ENCODE measurements at regions not wholly inside any gene's neighbourhood (a gene's known extent, or its start where the extent isn't known, plus 50 kb on each side); places are given as distances from the start of the nearest gene placed in this dataset.

- H3K36me3 ChIP-seq (ENCODE audit: control insufficient read depth, insufficient read depth, low read length) = no peaks in the 10 kb centered on the region
- H3K27ac ChIP-seq (ENCODE audit: low read length) = no peak overlapping the region
- no peaks in the 10 kb centered on the region for H3K4me1 ChIP-seq (ENCODE audit: control insufficient read depth, insufficient read depth, low read length)
- peaks cover 7% of the 10 kb centered on the region for H3K27me3 ChIP-seq (ENCODE audit: control insufficient read depth, insufficient read depth, low read length)
- H3K9me3 ChIP-seq (replicated peaks; ENCODE audit: control insufficient read depth, low read depth, low read length) = no peaks in the 10 kb centered on the region
- H3K4me3 ChIP-seq (ENCODE audit: low read length) = no peak overlapping the region
- 77% methylated on average over 3 of the region's 4 CpGs for WGBS (ENCODE audit: insufficient coverage)
- no peak for DNase-seq
Measured at GRCh38 chr3:87798567-87798947, 260.2 kb downstream of the CGGBP1 start.

- 67% methylated on average over 5 of the region's 5 CpGs for WGBS (ENCODE audit: insufficient coverage)
- DNase-seq = no peak
- Histone ChIP-seq H3K4me1 (ENCODE audit: control insufficient read depth, insufficient read depth, low read length) (peaks cover under 1% of the 10 kb centered on the region), H3K4me3 (ENCODE audit: low read length) (no peak overlapping the region), H3K9me3 (replicated peaks; ENCODE audit: control insufficient read depth, low read depth, low read length) (no peaks in the 10 kb centered on the region), H3K27ac (ENCODE audit: low read length) (no peak overlapping the region), H3K36me3 (ENCODE audit: control insufficient read depth, insufficient read depth, low read length) (no peaks in the 10 kb centered on the region), H3K27me3 (ENCODE audit: control insufficient read depth, insufficient read depth, low read length) (peaks cover 12% of the 10 kb centered on the region)
Measured at GRCh38 chr3:87797872-87798566, 260.8 kb downstream of the CGGBP1 start.

GRCh38 chr3:87796843-87797185 lies 262.0 kb downstream of the CGGBP1 start:
- Histone ChIP-seq H3K4me1 (ENCODE audit: control insufficient read depth, insufficient read depth, low read length) (peaks cover 5% of the 10 kb centered on the region), H3K4me3 (ENCODE audit: low read length) (no peak overlapping the region)

GRCh38 chr3:87796137-87796842 lies 262.5 kb downstream of the CGGBP1 start:
- no peaks in the 10 kb centered on the region for H3K36me3 ChIP-seq (ENCODE audit: control insufficient read depth, insufficient read depth, low read length)
- H3K4me3 ChIP-seq (ENCODE audit: low read length) = no peak overlapping the region
- 65% methylated on average over 2 of the region's 2 CpGs for WGBS (ENCODE audit: insufficient coverage)
- peaks cover 23% of the 10 kb centered on the region for H3K27me3 ChIP-seq (ENCODE audit: control insufficient read depth, insufficient read depth, low read length)
- no peak for DNase-seq
- no peak overlapping the region for H3K27ac ChIP-seq (ENCODE audit: low read length)
- no peaks in the 10 kb centered on the region for H3K9me3 ChIP-seq (replicated peaks; ENCODE audit: control insufficient read depth, low read depth, low read length)
- peaks cover 5% of the 10 kb centered on the region for H3K4me1 ChIP-seq (ENCODE audit: control insufficient read depth, insufficient read depth, low read length)

More at GRCh38 chr3:87796843-87797185, 262.0 kb downstream of the CGGBP1 start:
- Histone ChIP-seq H3K9me3 (replicated peaks; ENCODE audit: control insufficient read depth, low read depth, low read length) (no peaks in the 10 kb centered on the region), H3K36me3 (ENCODE audit: control insufficient read depth, insufficient read depth, low read length) (no peaks in the 10 kb centered on the region), H3K27me3 (ENCODE audit: control insufficient read depth, insufficient read depth, low read length) (peaks cover 23% of the 10 kb centered on the region), H3K27ac (ENCODE audit: low read length) (no peak overlapping the region)
- no peak for DNase-seq
- WGBS (ENCODE audit: insufficient coverage) = no CpG with 5 or more reads among the region's 3 CpGs

- no peak for DNase-seq
- Histone ChIP-seq H3K4me1 (ENCODE audit: control insufficient read depth, insufficient read depth, low read length) (peaks cover 5% of the 10 kb centered on the region), H3K27me3 (ENCODE audit: control insufficient read depth, insufficient read depth, low read length) (peaks cover 23% of the 10 kb centered on the region), H3K36me3 (ENCODE audit: control insufficient read depth, insufficient read depth, low read length) (no peaks in the 10 kb centered on the region), H3K27ac (ENCODE audit: low read length) (no peak overlapping the region), H3K9me3 (replicated peaks; ENCODE audit: control insufficient read depth, low read depth, low read length) (no peaks in the 10 kb centered on the region), H3K4me3 (ENCODE audit: low read length) (no peak overlapping the region)
- no CpG with 5 or more reads among the region's 1 CpG for WGBS (ENCODE audit: insufficient coverage)
Measured at GRCh38 chr3:87795701-87796100, 263.1 kb downstream of the CGGBP1 start.

- Histone ChIP-seq H3K9me3 (replicated peaks; ENCODE audit: control insufficient read depth, low read depth, low read length) (no peaks in the 10 kb centered on the region), H3K27me3 (ENCODE audit: control insufficient read depth, insufficient read depth, low read length) (peaks cover 23% of the 10 kb centered on the region), H3K27ac (ENCODE audit: low read length) (no peak overlapping the region), H3K4me3 (ENCODE audit: low read length) (peak overlapping the region; percentile 33), H3K36me3 (ENCODE audit: control insufficient read depth, insufficient read depth, low read length) (no peaks in the 10 kb centered on the region), H3K4me1 (ENCODE audit: control insufficient read depth, insufficient read depth, low read length) (peaks cover 5% of the 10 kb centered on the region)
- DNase-seq = no peak
- WGBS (ENCODE audit: insufficient coverage) = 0% methylated on average over 7 of the region's 17 CpGs
Measured at GRCh38 chr3:87793337-87793877, 265.4 kb downstream of the CGGBP1 start.

GRCh38 chr3:87792534-87793336 lies 266.1 kb downstream of the CGGBP1 start, which contains the start of gene HTR1F:
HTR1F (plus strand) TSS chr3:87792706.
- H3K9me3 ChIP-seq (replicated peaks; ENCODE audit: control insufficient read depth, low read depth, low read length) = no peaks in the 10 kb centered on the region
- peak within 1 kb of the TSS; percentile 33 for H3K4me3 ChIP-seq (ENCODE audit: low read length)
- DNase-seq = no peak
- H3K27ac ChIP-seq (ENCODE audit: low read length) = no peak within 1 kb of the TSS
- H3K4me1 ChIP-seq (ENCODE audit: control insufficient read depth, insufficient read depth, low read length) = peaks cover 5% of the 10 kb centered on the region
- H3K36me3 ChIP-seq (ENCODE audit: control insufficient read depth, insufficient read depth, low read length) = no peaks in the 10 kb centered on the region
- WGBS (ENCODE audit: insufficient coverage) = under 1% methylated on average over 43 of the region's 62 CpGs
- peaks cover 23% of the 10 kb centered on the region for H3K27me3 ChIP-seq (ENCODE audit: control insufficient read depth, insufficient read depth, low read length)

- 0% methylated on average over 1 of the region's 10 CpGs for WGBS (ENCODE audit: insufficient coverage)
- Histone ChIP-seq H3K4me1 (ENCODE audit: control insufficient read depth, insufficient read depth, low read length) (peaks cover 5% of the 10 kb centered on the region), H3K9me3 (replicated peaks; ENCODE audit: control insufficient read depth, low read depth, low read length) (no peaks in the 10 kb centered on the region), H3K27ac (ENCODE audit: low read length) (no peak overlapping the region), H3K4me3 (ENCODE audit: low read length) (peak overlapping the region; percentile 33), H3K36me3 (ENCODE audit: control insufficient read depth, insufficient read depth, low read length) (no peaks in the 10 kb centered on the region), H3K27me3 (ENCODE audit: control insufficient read depth, insufficient read depth, low read length) (peaks cover 23% of the 10 kb centered on the region)
- no peak for DNase-seq
Measured at GRCh38 chr3:87792198-87792533, 266.6 kb downstream of the CGGBP1 start.

- H3K4me3 ChIP-seq (ENCODE audit: low read length) = no peak overlapping the region
Measured at GRCh38 chr3:87791248-87792027, 267.4 kb downstream of the CGGBP1 start.

More at GRCh38 chr3:87791248-87792027, 267.4 kb downstream of the CGGBP1 start:
- Histone ChIP-seq H3K36me3 (ENCODE audit: control insufficient read depth, insufficient read depth, low read length) (no peaks in the 10 kb centered on the region), H3K27me3 (ENCODE audit: control insufficient read depth, insufficient read depth, low read length) (peaks cover 23% of the 10 kb centered on the region), H3K4me1 (ENCODE audit: control insufficient read depth, insufficient read depth, low read length) (peaks cover 5% of the 10 kb centered on the region), H3K27ac (ENCODE audit: low read length) (no peak overlapping the region), H3K9me3 (replicated peaks; ENCODE audit: control insufficient read depth, low read depth, low read length) (no peaks in the 10 kb centered on the region)
- DNase-seq = no peak
- no CpG with 5 or more reads among the region's 9 CpGs for WGBS (ENCODE audit: insufficient coverage)
